ENCODE measurements at regions not wholly inside any gene's neighbourhood (a gene's known extent, or its start where the extent isn't known, plus 50 kb on each side); places are given as distances from the start of the nearest gene placed in this dataset.

DNA sequence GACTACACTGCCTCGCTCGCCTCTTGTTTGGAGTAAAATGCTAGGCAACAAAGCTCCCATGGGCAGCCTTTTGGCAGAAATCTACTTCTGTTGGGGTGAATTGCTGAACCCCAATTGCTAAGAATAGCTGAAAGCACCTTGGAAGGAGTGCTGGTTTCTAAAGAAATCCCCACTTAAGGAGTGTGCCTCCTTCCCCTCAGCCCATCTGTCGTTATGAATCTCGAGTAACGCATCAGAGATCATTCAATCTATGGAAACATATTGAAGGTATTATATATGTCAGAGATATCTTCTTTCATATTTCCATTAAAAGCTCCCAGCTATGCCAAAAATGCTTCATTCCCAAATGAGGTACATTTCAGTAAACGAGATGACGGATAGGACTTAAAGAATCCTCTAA is 229.6 kb upstream of the BLID start:
- no peak for DNase-seq (ENCODE audit: low read depth)

GRCh38 chr11:122344215-122344614 is 228.2 kb upstream of the BLID start:
- peak; percentile 34 for DNase-seq (ENCODE audit: low read depth)

DNA sequence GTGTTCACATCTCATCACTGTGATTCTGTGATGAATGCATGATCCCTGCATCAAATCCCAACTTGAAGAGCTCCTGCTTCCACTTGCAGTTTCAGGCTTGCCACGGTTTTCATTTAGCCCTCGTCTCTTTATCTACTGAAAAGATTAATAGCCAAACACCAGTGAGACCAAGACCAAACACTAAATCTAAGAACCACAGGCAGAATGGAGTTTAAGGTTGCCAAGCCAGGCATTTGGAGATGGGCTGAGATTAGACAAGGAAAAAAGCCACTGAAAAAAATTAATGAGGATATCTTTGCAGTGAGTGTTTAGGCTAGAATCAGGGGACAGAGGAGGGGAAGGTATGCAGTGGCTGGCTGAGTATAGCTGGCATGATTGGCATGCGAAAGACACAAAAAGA is 227.2 kb upstream of the BLID start:
- DNase-seq (ENCODE audit: low read depth): peak; percentile 1

GRCh38 chr11:122342089-122342744 is 226.2 kb upstream of the BLID start:
- no peak for DNase-seq (ENCODE audit: low read depth)

- no peak for DNase-seq (ENCODE audit: low read depth)
Observed at GRCh38 chr11:122341477-122341876, 225.5 kb upstream of the BLID start.

- no peak for DNase-seq (ENCODE audit: low read depth)
Observed at GRCh38 chr11:122340607-122341290, 224.7 kb upstream of the BLID start.

GRCh38 chr11:122339436-122340060 is 223.5 kb upstream of the BLID start:
- DNase-seq (ENCODE audit: low read depth): no peak

DNA sequence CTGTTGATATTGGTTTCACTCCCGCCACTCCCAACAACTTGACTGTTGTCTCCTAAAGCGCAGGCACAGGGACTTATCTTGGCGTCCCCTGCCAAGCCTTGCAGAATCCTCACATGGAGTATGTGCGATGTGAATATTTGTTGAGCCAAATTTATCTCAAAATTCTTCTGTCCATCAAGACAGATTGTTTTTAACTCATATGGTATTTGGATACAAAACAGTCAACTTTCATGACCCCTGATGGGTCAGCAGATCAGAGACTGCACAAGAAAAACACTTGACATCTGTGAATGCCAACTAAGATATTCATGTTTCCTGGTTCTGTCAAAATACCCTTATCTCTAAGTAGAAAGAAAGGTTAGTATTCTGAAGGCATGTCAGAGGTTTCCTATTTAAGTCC is 221.7 kb upstream of the BLID start:
- no peak for DNase-seq (ENCODE audit: low read depth)

- DNase-seq (ENCODE audit: low read depth): no peak
Observed at GRCh38 chr11:122337241-122337640, 221.2 kb upstream of the BLID start.

DNA sequence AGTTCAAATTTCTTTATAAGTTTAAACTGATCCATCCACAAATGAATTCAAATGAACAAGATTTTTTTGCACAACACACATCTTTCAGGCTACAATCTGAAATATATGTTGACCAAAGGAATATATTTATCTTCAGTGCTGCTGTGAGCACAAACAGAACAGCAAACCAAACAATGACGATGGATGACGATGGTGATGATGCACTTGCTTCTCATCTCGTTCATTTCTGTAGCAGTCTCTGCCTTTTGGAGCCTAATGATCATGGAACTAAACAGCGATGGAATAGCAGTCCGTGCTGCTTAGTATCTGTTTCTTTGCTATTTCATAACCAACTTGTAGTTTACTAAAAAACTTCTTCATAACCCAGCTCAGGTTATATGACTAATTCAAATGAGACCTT is 220.7 kb upstream of the BLID start:
- DNase-seq (ENCODE audit: low read depth): no peak

- no peak for DNase-seq (ENCODE audit: low read depth)
Observed at GRCh38 chr11:122334546-122335339, 218.7 kb upstream of the BLID start.

DNA sequence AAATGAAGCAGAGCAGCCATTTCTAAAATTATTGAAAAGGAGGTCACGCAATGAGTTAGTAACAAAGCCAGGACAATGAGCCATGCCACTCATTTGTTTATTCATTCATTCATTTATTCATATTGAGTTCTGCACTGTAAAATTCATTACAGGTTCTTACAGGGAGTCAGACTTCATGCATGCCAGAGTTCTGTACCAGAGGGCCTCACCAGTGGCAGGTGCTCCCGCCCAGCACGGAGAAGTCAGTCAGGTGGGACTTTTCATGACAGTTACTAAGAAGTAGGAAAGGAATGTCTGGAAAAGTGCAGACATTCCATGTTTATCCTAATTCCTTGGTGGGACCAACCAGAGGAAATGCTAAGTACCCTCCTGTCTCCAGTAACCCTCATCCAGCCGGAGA is 217.5 kb upstream of the BLID start:
- DNase-seq (ENCODE audit: low read depth): no peak

DNA sequence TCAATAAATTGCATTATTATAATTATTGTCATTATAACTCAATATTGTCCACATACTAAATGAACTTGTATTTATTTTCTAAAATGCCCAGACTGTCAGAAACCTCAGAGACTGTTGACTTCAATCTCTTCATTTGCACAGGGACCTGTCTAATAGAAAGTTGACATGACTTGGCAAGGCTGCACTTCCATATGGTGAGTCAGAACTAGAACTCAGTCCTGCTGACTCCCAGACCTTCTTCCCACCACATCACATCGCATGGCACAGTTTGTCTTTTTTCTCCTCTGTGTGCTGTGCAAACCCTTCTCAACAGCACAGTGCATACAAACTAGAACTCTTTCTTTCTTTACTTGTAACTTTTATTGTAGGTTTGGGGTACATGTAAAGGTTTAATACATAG is 215.1 kb upstream of the BLID start:
- no peak for DNase-seq (ENCODE audit: low read depth)

DNA sequence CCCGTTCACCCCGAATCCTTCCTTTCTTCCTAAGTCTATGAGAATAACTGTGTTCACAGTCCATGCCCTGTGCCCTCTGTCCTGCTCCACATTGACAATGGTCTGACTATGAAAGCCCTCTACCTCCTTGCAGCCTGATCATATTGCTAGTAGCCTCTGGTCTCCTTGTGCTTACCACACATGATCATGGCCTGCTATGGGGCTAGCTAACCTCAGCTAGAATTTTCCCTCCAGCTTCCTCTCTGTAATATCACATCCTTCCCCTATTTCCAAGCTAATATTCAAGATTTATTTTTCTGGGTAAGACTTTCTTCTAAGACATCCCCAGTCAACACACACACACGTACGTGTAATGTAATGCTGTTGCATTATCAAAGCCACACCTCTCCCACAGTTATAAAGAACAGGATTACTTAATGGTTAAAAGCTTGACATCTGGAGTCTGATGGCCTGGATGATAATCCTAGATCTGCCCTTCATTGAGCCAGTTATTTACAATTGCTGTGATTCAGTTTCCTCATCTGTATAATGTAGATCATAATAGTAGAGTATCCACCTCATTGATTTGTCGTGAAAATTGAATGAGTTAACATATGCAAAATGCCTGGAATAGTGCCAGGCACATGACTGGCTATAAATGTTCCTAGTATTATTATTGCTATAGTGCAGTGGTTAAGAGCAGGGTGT is 214.4 kb upstream of the BLID start:
- DNase-seq (ENCODE audit: low read depth): no peak

DNA sequence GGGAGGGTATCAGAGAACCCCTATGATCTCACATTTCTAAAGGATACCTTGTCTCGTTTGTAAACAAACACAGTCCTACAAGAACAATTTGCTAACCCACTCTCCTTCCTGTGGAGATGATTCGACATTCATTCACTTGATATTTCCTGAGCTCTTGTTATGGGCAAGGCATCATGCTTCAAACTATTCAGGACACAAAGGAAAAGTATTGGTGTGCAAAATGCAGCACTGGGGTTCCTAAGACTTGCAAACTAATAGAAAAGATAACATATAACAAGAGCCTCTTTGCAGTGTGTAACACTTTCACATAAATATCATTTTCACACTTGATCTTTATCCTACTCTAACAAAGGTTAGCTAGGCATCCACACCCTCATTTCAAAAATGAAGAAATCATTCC is 211.5 kb upstream of the BLID start:
- DNase-seq (ENCODE audit: low read depth): no peak

- no peak for DNase-seq (ENCODE audit: low read depth)
Observed at GRCh38 chr11:122323754-122324421, 207.9 kb upstream of the BLID start.

DNA sequence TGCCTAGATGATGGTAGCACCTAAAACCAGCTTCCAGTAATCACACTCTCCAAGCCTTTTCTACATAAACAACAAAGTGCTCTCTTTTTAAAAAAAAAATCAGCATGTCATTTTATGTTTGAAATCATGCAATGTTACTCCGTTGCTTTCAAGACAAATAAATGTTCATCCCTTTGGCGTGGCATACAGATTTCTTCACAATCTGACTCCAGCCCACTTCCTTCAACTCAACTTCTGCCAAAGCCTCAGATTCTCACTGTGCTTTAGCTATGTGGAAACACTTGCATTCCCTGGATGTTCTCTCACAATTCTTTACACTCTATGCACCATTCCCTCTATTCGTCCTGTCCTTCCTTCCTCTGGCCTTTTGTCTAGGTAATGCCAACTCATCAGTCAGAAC is 206.3 kb upstream of the BLID start:
- no peak for DNase-seq (ENCODE audit: low read depth)

GRCh38 chr11:122320671-122321070 is 204.7 kb upstream of the BLID start:
- DNase-seq (ENCODE audit: low read depth): no peak

DNA sequence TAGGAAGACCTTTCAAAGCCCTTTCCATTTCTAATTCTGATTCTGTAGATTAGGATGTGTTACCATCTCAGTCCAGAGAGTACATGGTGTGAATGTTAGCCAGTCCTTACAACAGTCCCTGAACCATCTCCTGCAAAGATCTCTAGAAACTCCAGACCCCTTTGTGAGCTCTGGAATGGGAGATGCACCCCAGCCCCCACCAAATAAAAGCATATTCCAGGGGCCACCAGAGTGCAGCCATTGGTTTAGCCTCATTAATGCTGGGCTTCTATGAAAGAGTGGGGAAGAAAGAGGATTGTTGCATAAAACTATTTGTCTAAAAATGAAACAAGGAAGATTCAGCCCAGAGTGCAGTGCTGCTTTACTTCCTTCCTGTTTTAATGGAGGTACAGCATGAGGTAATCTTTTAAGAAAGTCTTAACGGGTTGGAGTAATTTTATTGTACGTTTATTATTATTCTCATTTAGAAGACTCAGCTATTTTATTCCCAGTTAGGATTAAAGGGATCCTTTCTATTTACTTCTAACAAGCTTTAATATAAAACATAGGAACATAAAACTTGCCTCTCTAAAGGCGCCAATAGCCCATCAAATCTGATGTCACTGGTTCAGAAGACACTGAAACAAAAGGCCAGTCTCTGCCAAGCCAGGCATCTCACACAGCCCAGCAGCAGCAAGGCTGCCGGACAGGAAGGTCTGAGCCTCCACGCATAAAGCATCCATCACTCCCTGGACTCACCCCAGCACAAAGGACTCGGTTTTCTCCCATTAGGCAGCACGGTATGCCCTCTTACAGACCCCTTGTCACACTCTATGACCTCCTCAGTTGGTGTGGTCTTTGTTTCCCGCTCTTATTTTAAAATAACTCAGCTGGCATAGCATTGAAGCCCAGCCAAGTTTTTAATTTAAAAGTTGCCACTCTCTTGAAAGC is 203.9 kb upstream of the BLID start:
- no peak for DNase-seq (ENCODE audit: low read depth)

DNA sequence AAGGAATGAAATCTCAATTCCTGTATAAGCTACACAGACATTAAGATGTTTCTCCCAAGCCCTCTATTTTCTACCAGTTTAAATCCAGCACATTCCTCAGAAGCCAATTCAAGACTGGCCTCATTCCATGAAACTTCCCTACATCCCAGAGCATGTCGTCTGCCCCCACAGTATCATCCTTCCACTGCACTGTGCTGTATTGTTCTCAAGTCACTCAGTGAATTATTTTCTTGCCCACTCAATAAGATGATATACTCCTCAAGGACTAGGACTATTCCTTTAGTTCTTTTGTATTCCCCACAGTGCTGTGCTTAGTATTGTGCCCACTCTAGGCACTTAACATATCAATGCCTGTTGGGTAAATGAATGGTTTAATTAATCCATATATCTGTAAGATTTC is 203.1 kb upstream of the BLID start:
- DNase-seq (ENCODE audit: low read depth): no peak

- DNase-seq (ENCODE audit: low read depth): no peak
Observed at GRCh38 chr11:122317305-122317704, 201.3 kb upstream of the BLID start.

Data from HS-27A (cell line).